SH-SY5Y (cell line): ENCODE measurements at regions not wholly inside any gene's neighbourhood (a gene's known extent, or its start where the extent isn't known, plus 50 kb on each side); places are given as distances from the start of the nearest gene placed in this dataset.

Experiments used
- GATA2 ChIP-seq: IDR thresholded peaks from 2 replicates; pipeline ENCODE4 v1.6.1; 2011; ENCODE audit warnings: mild to moderate bottlenecking, low read depth, low read length
- GATA3 ChIP-seq: IDR thresholded peaks from 2 replicates; pipeline ENCODE4 v1.6.1; 2011; ENCODE audit warnings: low read depth, mild to moderate bottlenecking, low read length, moderate library complexity

DNA sequence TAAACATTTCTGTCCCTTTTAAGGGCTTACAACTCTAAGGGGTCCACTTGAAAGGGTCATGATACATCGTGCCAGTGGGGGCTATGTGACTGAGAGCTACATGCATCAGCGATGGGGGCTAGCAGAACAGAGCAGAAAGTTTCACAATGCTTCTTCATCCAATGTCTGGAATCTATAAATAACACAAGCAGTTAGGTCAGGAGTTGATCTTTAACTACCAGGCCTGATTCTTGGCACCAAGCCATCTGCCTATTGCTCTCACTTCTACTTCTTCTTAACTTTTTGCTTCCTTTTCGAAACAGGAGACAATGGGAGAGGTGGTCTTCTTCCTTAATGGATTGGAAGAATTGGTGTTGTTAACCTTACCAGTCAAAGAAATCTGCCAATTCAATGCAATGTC is 410.0 kb downstream of the TGFB2 start:
- TF ChIP-seq GATA3, result no peak
- TF ChIP-seq GATA2, result no peak
